ENCODE measurements at regions not wholly inside any gene's neighbourhood (a gene's known extent, or its start where the extent isn't known, plus 50 kb on each side); places are given as distances from the start of the nearest gene placed in this dataset.

DNA sequence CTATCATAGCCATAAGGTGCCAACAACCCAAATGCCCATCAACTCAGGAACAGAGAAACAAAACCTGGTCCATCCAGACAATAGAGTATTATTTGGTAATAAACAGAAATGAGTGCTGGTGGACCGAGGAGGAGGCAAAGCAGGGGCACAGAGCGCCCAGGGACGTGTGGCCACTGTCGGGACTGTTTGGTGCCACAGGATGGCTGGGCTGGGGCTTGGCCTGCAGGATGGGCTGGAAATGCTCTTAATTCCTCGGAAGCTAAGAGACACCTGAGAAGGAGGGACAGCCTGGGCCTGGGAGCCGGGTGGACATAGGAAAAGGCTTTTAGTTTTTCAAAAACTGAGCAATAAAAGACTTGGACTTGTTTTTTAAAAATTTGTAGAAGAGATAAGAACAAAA, 216.4 kb downstream of the DLL1 start:
- POLR2A ChIA-PET = no interaction called here
- Histone ChIP-seq H3K4me1 (ENCODE audit: control extremely low read depth in 1 of 4, control insufficient read depth in 4 of 4, insufficient read depth in 4 of 4, low read length in 3 of 4) (no peaks in the 10 kb centered on the region), H3K27ac (ENCODE audit: insufficient read depth in 1 of 2, low read depth in 1 of 2, low read length in 2 of 2, poor library complexity in 1 of 2, severe bottlenecking in 2 of 2) (no peak overlapping the region), H3K4me3 (ENCODE audit: control insufficient read depth in 1 of 7, extremely low read depth in 1 of 7, insufficient read depth in 4 of 7, low read depth in 2 of 7, low read length in 6 of 7) (no peak overlapping the region), H3K9me3 (ENCODE audit: control extremely low read depth in 1 of 5, control insufficient read depth in 4 of 5, insufficient read depth in 2 of 5, low read depth in 1 of 5, low read length in 4 of 5) (peaks cover 0 to 4% (median 3%) of the 10 kb centered on the region in 5 experiments), H3K36me3 (ENCODE audit: control insufficient read depth in 4 of 4, insufficient read depth in 4 of 4, low read length in 3 of 4) (no peaks in the 10 kb centered on the region), H3K27me3 (replicated peaks in 2 of 5; ENCODE audit: control insufficient read depth in 4 of 5, insufficient read depth in 5 of 5, low read length in 4 of 5) (peaks cover 0 to 2% (median 0%) of the 10 kb centered on the region in 5 experiments)
- WGBS (ENCODE audit: insufficient coverage) = 96% methylated on average over 6 of the region's 6 CpGs
- CTCF ChIA-PET = no interaction called here
- no peak for DNase-seq

DNA sequence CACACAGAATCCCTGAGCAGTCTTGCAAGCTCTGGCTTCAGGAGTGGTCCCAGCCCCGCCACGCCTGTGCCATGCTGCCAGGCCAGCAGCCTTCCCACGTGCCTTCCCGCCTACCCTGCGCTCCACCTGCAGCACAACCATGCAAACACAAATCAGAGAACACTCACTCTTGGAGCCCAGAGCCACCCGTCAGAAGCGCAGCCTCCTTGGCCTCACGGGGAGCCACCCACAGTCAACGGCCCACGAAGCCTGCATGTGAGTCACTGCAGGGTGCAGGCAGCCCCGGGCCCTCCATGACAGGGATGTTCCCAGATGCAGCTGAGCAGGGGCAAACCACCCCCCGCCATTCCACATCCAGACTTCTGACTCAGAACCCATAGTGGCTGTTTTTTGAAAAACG, 217.0 kb downstream of the DLL1 start:
- H3K36me3 ChIP-seq (ENCODE audit: control insufficient read depth in 4 of 4, insufficient read depth in 4 of 4, low read length in 3 of 4) = no peaks in the 10 kb centered on the region
- no peak overlapping the region for H3K27ac ChIP-seq (ENCODE audit: insufficient read depth in 1 of 2, low read depth in 1 of 2, low read length in 2 of 2, poor library complexity in 1 of 2, severe bottlenecking in 2 of 2)
- H3K27me3 ChIP-seq (replicated peaks in 2 of 5; ENCODE audit: control insufficient read depth in 4 of 5, insufficient read depth in 5 of 5, low read length in 4 of 5) = peaks cover 0 to 2% (median 0%) of the 10 kb centered on the region in 5 experiments
- 94% methylated on average over 7 of the region's 13 CpGs for WGBS (ENCODE audit: insufficient coverage)
- CTCF ChIA-PET = no interaction called here
- no peak for DNase-seq
- H3K4me1 ChIP-seq (ENCODE audit: control extremely low read depth in 1 of 4, control insufficient read depth in 4 of 4, insufficient read depth in 4 of 4, low read length in 3 of 4) = no peaks in the 10 kb centered on the region
- POLR2A ChIA-PET = no interaction called here
- H3K9me3 ChIP-seq (ENCODE audit: control extremely low read depth in 1 of 5, control insufficient read depth in 4 of 5, insufficient read depth in 2 of 5, low read depth in 1 of 5, low read length in 4 of 5) = peaks cover 0 to 6% (median 4%) of the 10 kb centered on the region in 5 experiments
- no peak overlapping the region for H3K4me3 ChIP-seq (ENCODE audit: control insufficient read depth in 1 of 7, extremely low read depth in 1 of 7, insufficient read depth in 4 of 7, low read depth in 2 of 7, low read length in 6 of 7)

DNA sequence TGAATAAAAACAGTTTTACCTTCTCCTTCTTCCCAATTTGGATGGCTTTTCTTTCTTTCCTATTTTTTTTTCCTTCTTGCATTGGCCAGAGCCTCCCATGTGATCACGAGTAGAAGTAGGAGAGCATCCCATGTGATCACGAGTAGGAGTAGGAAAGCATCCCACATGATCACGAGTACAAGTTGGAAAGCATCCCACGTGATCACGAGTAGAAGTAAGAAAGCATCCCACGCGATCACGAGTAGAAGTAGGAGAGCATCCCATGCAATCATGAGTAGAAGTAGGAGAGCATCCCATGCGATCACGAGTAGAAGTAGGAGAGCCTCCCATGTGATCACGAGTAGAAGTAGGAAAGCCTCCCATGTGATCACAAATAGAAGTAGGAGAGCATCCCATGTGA, 218.6 kb downstream of the DLL1 start:
- Histone ChIP-seq H3K27me3 (replicated peaks in 2 of 5; ENCODE audit: control insufficient read depth in 4 of 5, insufficient read depth in 5 of 5, low read length in 4 of 5) (peaks cover 0 to 2% (median 0%) of the 10 kb centered on the region in 5 experiments), H3K4me3 (ENCODE audit: control insufficient read depth in 1 of 7, extremely low read depth in 1 of 7, insufficient read depth in 4 of 7, low read depth in 2 of 7, low read length in 6 of 7) (no peak overlapping the region), H3K4me1 (ENCODE audit: control extremely low read depth in 1 of 4, control insufficient read depth in 4 of 4, insufficient read depth in 4 of 4, low read length in 3 of 4) (no peaks in the 10 kb centered on the region), H3K9me3 (ENCODE audit: control extremely low read depth in 1 of 5, control insufficient read depth in 4 of 5, insufficient read depth in 2 of 5, low read depth in 1 of 5, low read length in 4 of 5) (peaks cover 0 to 6% (median 4%) of the 10 kb centered on the region in 5 experiments), H3K36me3 (ENCODE audit: control insufficient read depth in 4 of 4, insufficient read depth in 4 of 4, low read length in 3 of 4) (no peaks in the 10 kb centered on the region), H3K27ac (ENCODE audit: insufficient read depth in 1 of 2, low read depth in 1 of 2, low read length in 2 of 2, poor library complexity in 1 of 2, severe bottlenecking in 2 of 2) (no peak overlapping the region)
- POLR2A ChIA-PET = no interaction called here
- no peak for DNase-seq
- CTCF ChIA-PET = no interaction called here
- 95% methylated on average over 11 of the region's 11 CpGs for WGBS (ENCODE audit: insufficient coverage)

DNA sequence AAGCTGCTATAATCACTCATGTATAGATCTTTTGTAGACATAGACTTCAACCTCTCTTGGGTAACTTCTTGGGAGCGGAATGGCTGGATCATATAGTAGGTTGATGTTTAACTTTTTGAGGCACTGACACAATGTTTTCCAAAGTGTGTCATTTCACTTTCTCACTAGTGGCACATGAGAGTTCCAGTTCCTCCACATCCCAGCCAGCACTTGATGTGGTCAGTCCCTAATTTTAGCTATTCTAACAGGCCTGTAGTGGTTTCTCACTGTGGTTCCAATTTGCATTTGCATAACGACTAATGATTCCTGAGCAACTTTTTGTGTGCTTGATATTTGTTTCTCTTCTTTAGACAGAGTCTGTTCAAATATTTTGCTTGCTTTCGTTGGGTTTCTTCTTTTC, 221.3 kb downstream of the DLL1 start:
- no peak for DNase-seq
- no peak overlapping the region for H3K27ac ChIP-seq (ENCODE audit: insufficient read depth in 1 of 2, low read depth in 1 of 2, low read length in 2 of 2, poor library complexity in 1 of 2, severe bottlenecking in 2 of 2)
- no peaks in the 10 kb centered on the region for H3K36me3 ChIP-seq (ENCODE audit: control insufficient read depth in 4 of 4, insufficient read depth in 4 of 4, low read length in 3 of 4)
- H3K9me3 ChIP-seq (ENCODE audit: control extremely low read depth in 1 of 5, control insufficient read depth in 4 of 5, insufficient read depth in 2 of 5, low read depth in 1 of 5, low read length in 4 of 5) = peaks cover 0 to 6% (median 4%) of the 10 kb centered on the region in 5 experiments
- ChIA-PET POLR2A (no interaction called here), CTCF (no interaction called here)
- no peak overlapping the region for H3K4me3 ChIP-seq (ENCODE audit: control insufficient read depth in 1 of 7, extremely low read depth in 1 of 7, insufficient read depth in 4 of 7, low read depth in 2 of 7, low read length in 6 of 7)
- no peaks in the 10 kb centered on the region for H3K4me1 ChIP-seq (ENCODE audit: control extremely low read depth in 1 of 4, control insufficient read depth in 4 of 4, insufficient read depth in 4 of 4, low read length in 3 of 4)
- peaks cover 0 to 2% (median 0%) of the 10 kb centered on the region in 5 experiments for H3K27me3 ChIP-seq (replicated peaks in 2 of 5; ENCODE audit: control insufficient read depth in 4 of 5, insufficient read depth in 5 of 5, low read length in 4 of 5)
- WGBS (ENCODE audit: insufficient coverage) = no CpG with 5 or more reads among the region's 3 CpGs

DNA sequence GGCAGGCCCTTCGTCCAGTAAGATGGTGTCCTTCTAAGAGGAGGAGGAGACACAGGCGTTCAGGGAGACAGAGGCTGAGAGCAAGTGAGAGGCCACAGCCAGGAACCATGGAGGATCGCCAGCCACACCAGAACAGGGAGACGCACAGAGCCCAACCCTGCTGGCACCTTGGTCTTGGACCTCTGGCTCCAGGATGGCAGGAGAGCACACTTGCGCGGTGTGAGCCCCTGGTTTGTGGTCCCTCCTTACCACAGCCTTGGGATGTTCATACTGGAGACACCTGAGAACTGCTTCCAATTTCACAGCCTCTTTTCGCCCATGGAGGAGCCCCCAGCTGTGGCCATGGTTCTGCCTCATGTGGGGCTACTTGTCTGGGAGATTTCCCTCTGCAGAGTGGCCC, 222.4 kb downstream of the DLL1 start:
- no peak for DNase-seq
- CTCF ChIA-PET = no interaction called here

DNA sequence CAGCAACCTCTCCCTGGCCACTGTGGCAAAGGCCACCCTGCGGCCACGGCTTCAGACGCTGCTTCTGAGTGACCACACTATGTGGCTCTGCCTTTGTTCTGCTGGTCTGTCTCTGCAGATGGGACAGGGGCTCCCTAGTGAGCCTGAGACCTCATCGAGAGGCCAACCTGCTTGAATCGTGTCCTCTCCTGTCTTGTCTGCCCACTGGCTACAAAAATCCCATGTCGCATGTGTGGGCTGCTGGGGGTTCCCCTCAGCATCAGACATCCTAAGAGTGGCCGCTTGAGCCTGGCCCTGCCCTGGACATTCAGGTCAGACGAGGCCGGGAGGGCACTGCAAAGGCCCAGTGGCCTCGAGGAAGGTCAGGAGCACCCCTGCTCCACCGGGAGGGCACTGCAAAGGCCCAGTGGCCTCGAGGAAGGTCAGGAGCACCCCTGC, 222.9 kb downstream of the DLL1 start:
- ChIA-PET POLR2A (no interaction called here), CTCF (interaction anchor here (0.7 kb wide), 1 partner anchor 119 kb away, joined by 3 read pairs; no protein-coding TSS in a partner anchor)
- peaks cover 0 to 6% (median 4%) of the 10 kb centered on the region in 5 experiments for H3K9me3 ChIP-seq (ENCODE audit: control extremely low read depth in 1 of 5, control insufficient read depth in 4 of 5, insufficient read depth in 2 of 5, low read depth in 1 of 5, low read length in 4 of 5)
- H3K36me3 ChIP-seq (ENCODE audit: control insufficient read depth in 4 of 4, insufficient read depth in 4 of 4, low read length in 3 of 4) = no peaks in the 10 kb centered on the region
- no peaks in the 10 kb centered on the region for H3K4me1 ChIP-seq (ENCODE audit: control extremely low read depth in 1 of 4, control insufficient read depth in 4 of 4, insufficient read depth in 4 of 4, low read length in 3 of 4)
- 97% methylated on average over 12 of the region's 12 CpGs for WGBS (ENCODE audit: insufficient coverage)
- no peak for DNase-seq
- H3K27me3 ChIP-seq (replicated peaks in 2 of 5; ENCODE audit: control insufficient read depth in 4 of 5, insufficient read depth in 5 of 5, low read length in 4 of 5) = peaks cover 0 to 7% (median 2%) of the 10 kb centered on the region in 5 experiments
- no peak overlapping the region for H3K4me3 ChIP-seq (ENCODE audit: control insufficient read depth in 1 of 7, extremely low read depth in 1 of 7, insufficient read depth in 4 of 7, low read depth in 2 of 7, low read length in 6 of 7)
- no peak overlapping the region for H3K27ac ChIP-seq (ENCODE audit: insufficient read depth in 1 of 2, low read depth in 1 of 2, low read length in 2 of 2, poor library complexity in 1 of 2, severe bottlenecking in 2 of 2)

More for the DNA sequence above, 222.4 kb downstream of the DLL1 start:
- Histone ChIP-seq H3K4me3 (ENCODE audit: control insufficient read depth in 1 of 7, extremely low read depth in 1 of 7, insufficient read depth in 4 of 7, low read depth in 2 of 7, low read length in 6 of 7) (no peak overlapping the region), H3K27me3 (replicated peaks in 2 of 5; ENCODE audit: control insufficient read depth in 4 of 5, insufficient read depth in 5 of 5, low read length in 4 of 5) (peaks cover 0 to 4% (median 2%) of the 10 kb centered on the region in 5 experiments), H3K36me3 (ENCODE audit: control insufficient read depth in 4 of 4, insufficient read depth in 4 of 4, low read length in 3 of 4) (no peaks in the 10 kb centered on the region), H3K27ac (ENCODE audit: insufficient read depth in 1 of 2, low read depth in 1 of 2, low read length in 2 of 2, poor library complexity in 1 of 2, severe bottlenecking in 2 of 2) (no peak overlapping the region), H3K4me1 (ENCODE audit: control extremely low read depth in 1 of 4, control insufficient read depth in 4 of 4, insufficient read depth in 4 of 4, low read length in 3 of 4) (no peaks in the 10 kb centered on the region), H3K9me3 (ENCODE audit: control extremely low read depth in 1 of 5, control insufficient read depth in 4 of 5, insufficient read depth in 2 of 5, low read depth in 1 of 5, low read length in 4 of 5) (peaks cover 0 to 6% (median 4%) of the 10 kb centered on the region in 5 experiments)
- 84% methylated on average over 7 of the region's 7 CpGs for WGBS (ENCODE audit: insufficient coverage)
- POLR2A ChIA-PET = no interaction called here

DNA sequence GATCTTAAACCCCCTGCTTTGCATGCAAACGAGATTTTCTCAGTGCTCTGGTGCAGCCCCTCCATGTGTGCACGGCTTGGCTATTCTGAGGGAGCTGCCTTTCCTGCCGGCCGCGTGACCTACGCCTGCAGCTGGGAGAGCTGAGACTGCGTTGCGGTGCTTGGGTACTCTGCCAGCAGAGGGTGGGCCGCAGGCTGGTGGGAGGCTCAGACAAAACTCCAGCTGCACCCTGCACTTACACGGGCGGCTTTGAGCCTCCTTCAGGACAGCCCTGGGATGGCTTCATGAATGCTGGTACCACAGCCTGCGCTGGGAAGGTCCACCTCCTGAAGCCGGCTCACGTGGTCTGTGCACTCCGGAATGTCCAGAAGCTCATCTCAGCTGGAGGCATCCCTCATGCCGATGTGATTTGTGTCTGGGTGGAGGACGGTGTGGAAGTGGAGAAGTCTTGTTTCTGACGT, 223.7 kb downstream of the DLL1 start:
- peaks cover 0 to 6% (median 4%) of the 10 kb centered on the region in 5 experiments for H3K9me3 ChIP-seq (ENCODE audit: control extremely low read depth in 1 of 5, control insufficient read depth in 4 of 5, insufficient read depth in 2 of 5, low read depth in 1 of 5, low read length in 4 of 5)
- H3K36me3 ChIP-seq (ENCODE audit: control insufficient read depth in 4 of 4, insufficient read depth in 4 of 4, low read length in 3 of 4) = no peaks in the 10 kb centered on the region
- no peak for DNase-seq
- no peaks in the 10 kb centered on the region for H3K4me1 ChIP-seq (ENCODE audit: control extremely low read depth in 1 of 4, control insufficient read depth in 4 of 4, insufficient read depth in 4 of 4, low read length in 3 of 4)
- POLR2A ChIA-PET = no interaction called here
- no peak overlapping the region for H3K4me3 ChIP-seq (ENCODE audit: control insufficient read depth in 1 of 7, extremely low read depth in 1 of 7, insufficient read depth in 4 of 7, low read depth in 2 of 7, low read length in 6 of 7)
- WGBS (ENCODE audit: insufficient coverage) = 85% methylated on average over 17 of the region's 18 CpGs
- CTCF ChIA-PET = interaction anchor here (0.7 to 1.0 kb wide), 2 partner anchors 19 to 119 kb away, joined by 3 read pairs; no protein-coding TSS in a partner anchor
- H3K27ac ChIP-seq (ENCODE audit: insufficient read depth in 1 of 2, low read depth in 1 of 2, low read length in 2 of 2, poor library complexity in 1 of 2, severe bottlenecking in 2 of 2) = no peak overlapping the region
- H3K27me3 ChIP-seq (replicated peaks in 2 of 5; ENCODE audit: control insufficient read depth in 4 of 5, insufficient read depth in 5 of 5, low read length in 4 of 5) = peaks cover 0 to 10% (median 2%) of the 10 kb centered on the region in 5 experiments
